ENCODE measurements at regions not wholly inside any gene's neighbourhood (a gene's known extent, or its start where the extent isn't known, plus 50 kb on each side); places are given as distances from the start of the nearest gene placed in this dataset.

- no peak for DNase-seq (ENCODE audit: extremely low read depth, low read depth)
- no peak for TF ChIP-seq CTCF (IDR thresholded peaks at IDR 0.05; ENCODE audit: low read depth, low read length)
Observed at GRCh38 chr10:20954519-20954918, 57.4 kb upstream of the NEBL start.

- TF ChIP-seq CTCF (IDR thresholded peaks at IDR 0.05; ENCODE audit: low read depth, low read length): no peak
- no peak for DNase-seq (ENCODE audit: extremely low read depth, low read depth)
Observed at GRCh38 chr10:20953120-20953519, 56.0 kb upstream of the NEBL start.

- DNase-seq (ENCODE audit: extremely low read depth, low read depth): no peak
- no peak for TF ChIP-seq CTCF (IDR thresholded peaks at IDR 0.05; ENCODE audit: low read depth, low read length)
Observed at GRCh38 chr10:20949967-20950366, 52.9 kb upstream of the NEBL start.

- no peak for TF ChIP-seq CTCF (IDR thresholded peaks at IDR 0.05; ENCODE audit: low read depth, low read length)
- no peak for DNase-seq (ENCODE audit: extremely low read depth, low read depth)
Observed at GRCh38 chr10:20948686-20949327, 51.7 kb upstream of the NEBL start.
